DOHH2 (cell line): ENCODE measurements at regions not wholly inside any gene's neighbourhood (a gene's known extent, or its start where the extent isn't known, plus 50 kb on each side); places are given as distances from the start of the nearest gene placed in this dataset.

Experiments
- H3F3A ChIP-seq: fragments of 200-600 bp; sonication (generic), shearing (Covaris generic); 2 replicates; pipeline ENCODE4 v1.6.0; 2016; ENCODE audit warnings: antibody characterized with exemption, mild to moderate bottlenecking; ENCODE audit not compliant: control insufficient read depth, insufficient read depth
- H3K27ac ChIP-seq: fragments of 200-600 bp; sonication (generic); 2 replicates; pipeline ENCODE4 v1.5.1; 2014; ENCODE audit warnings: low read depth, mild to moderate bottlenecking, low read length, moderate library complexity
- H3K27me3 ChIP-seq: fragments of 200-600 bp; sonication (generic); 2 replicates; pipeline ENCODE4 v1.6.1; 2014; ENCODE audit warnings: mild to moderate bottlenecking, low read length, mixed read lengths; ENCODE audit not compliant: control insufficient read depth
- H3K36me3 ChIP-seq: fragments of 200-600 bp; sonication (generic); 2 replicates; pipeline ENCODE4 v1.6.1; 2014; ENCODE audit warnings: mild to moderate bottlenecking, low read length, moderate library complexity, mixed read lengths; ENCODE audit not compliant: control insufficient read depth
- H3K4me1 ChIP-seq: fragments of 200-600 bp; sonication (generic); 2 replicates; pipeline ENCODE4 v1.6.1; 2014; ENCODE audit warnings: mild to moderate bottlenecking, low read length, mixed read lengths; ENCODE audit not compliant: control insufficient read depth
- H3K4me2 ChIP-seq: fragments of 200-600 bp; sonication (generic); 2 replicates; pipeline ENCODE4 v1.6.0; 2014; ENCODE audit warnings: mild to moderate bottlenecking, low read length, moderate library complexity
- H3K4me3 ChIP-seq: fragments of 200-600 bp; sonication (generic); 2 replicates; pipeline ENCODE4 v1.5.1; 2014; ENCODE audit warnings: mild to moderate bottlenecking, low read length, mixed read lengths
- H3K79me2 ChIP-seq: fragments of 200-600 bp; sonication (generic); 2 replicates; pipeline ENCODE4 v1.6.1; 2014; ENCODE audit warnings: mild to moderate bottlenecking, low read length, mixed read lengths; ENCODE audit not compliant: control insufficient read depth
- H3K9me2 ChIP-seq: fragments of 200-600 bp; sonication (generic); replicated peaks from 2 replicates; pipeline ENCODE4 v1.6.1; 2014; ENCODE audit warnings: mild to moderate bottlenecking, low read length, mixed read lengths; ENCODE audit not compliant: control insufficient read depth
- H3K9me3 ChIP-seq: fragments of 200-600 bp; sonication (generic); 2 replicates; pipeline ENCODE4 v1.6.1; 2014; ENCODE audit warnings: antibody characterized with exemption, low read length, mixed read lengths; ENCODE audit not compliant: control insufficient read depth, insufficient read depth
- H4K20me1 ChIP-seq: fragments of 200-600 bp; sonication (generic); 2 replicates; pipeline ENCODE4 v1.6.0; 2014; ENCODE audit warnings: low read depth, mild to moderate bottlenecking, antibody characterized with exemption, low read length, moderate library complexity; ENCODE audit not compliant: control insufficient read depth, insufficient read depth
- CTCF ChIP-seq: fragments of 200-600 bp; sonication (generic); IDR thresholded peaks from one replicate; pipeline ENCODE4 v1.5.1; 2014; ENCODE audit warnings: antibody characterized with exemption, mild to moderate bottlenecking, low read depth, low read length; ENCODE audit not compliant: poor library complexity, severe bottlenecking
- EZH2phosphoT487 ChIP-seq: fragments of 200-600 bp; sonication (generic); IDR thresholded peaks from 2 replicates; pipeline ENCODE4 v1.6.1; 2017; ENCODE audit warnings: borderline replicate concordance, mild to moderate bottlenecking, antibody characterized with exemption, low read length, moderate library complexity, mixed read lengths

GRCh38 chr4:60313611-60314178 is 886.4 kb upstream of the ADGRL3 start:
- H3K9me3 ChIP-seq = no peaks in the 10 kb centered on the region
- no peaks in the 10 kb centered on the region for H3K9me2 ChIP-seq
- H3K79me2 ChIP-seq = no peaks in the 10 kb centered on the region
- H3K36me3 ChIP-seq = no peaks in the 10 kb centered on the region
- TF ChIP-seq CTCF = no peak
- no peak for TF ChIP-seq EZH2phosphoT487
- H3K27ac ChIP-seq = no peak overlapping the region
- no peaks in the 10 kb centered on the region for H3K27me3 ChIP-seq
- no peaks in the 10 kb centered on the region for H3K4me1 ChIP-seq
- no peaks in the 10 kb centered on the region for H3F3A ChIP-seq
- no peak overlapping the region for H3K4me3 ChIP-seq
- no peak overlapping the region for H3K4me2 ChIP-seq
- no peaks in the 10 kb centered on the region for H4K20me1 ChIP-seq

GRCh38 chr4:60314416-60314815 is 885.7 kb upstream of the ADGRL3 start:
- H3K4me1 ChIP-seq = no peaks in the 10 kb centered on the region
- no peaks in the 10 kb centered on the region for H3K27me3 ChIP-seq
- no peaks in the 10 kb centered on the region for H3F3A ChIP-seq
- H3K9me2 ChIP-seq = no peaks in the 10 kb centered on the region
- TF ChIP-seq CTCF (no peak), EZH2phosphoT487 (no peak)
- H3K4me2 ChIP-seq = no peak overlapping the region
- H3K36me3 ChIP-seq = no peaks in the 10 kb centered on the region
- H3K4me3 ChIP-seq = no peak overlapping the region
- H3K9me3 ChIP-seq = no peaks in the 10 kb centered on the region
- H3K79me2 ChIP-seq = no peaks in the 10 kb centered on the region
- no peaks in the 10 kb centered on the region for H4K20me1 ChIP-seq
- H3K27ac ChIP-seq = no peak overlapping the region

- Histone ChIP-seq H3K9me2 (no peaks in the 10 kb centered on the region), H3K27me3 (no peaks in the 10 kb centered on the region), H3K36me3 (no peaks in the 10 kb centered on the region), H3F3A (no peaks in the 10 kb centered on the region), H3K27ac (no peak overlapping the region), H3K9me3 (no peaks in the 10 kb centered on the region), H3K4me2 (no peak overlapping the region), H4K20me1 (no peaks in the 10 kb centered on the region), H3K79me2 (no peaks in the 10 kb centered on the region), H3K4me1 (no peaks in the 10 kb centered on the region), H3K4me3 (no peak overlapping the region)
- no peak for TF ChIP-seq EZH2phosphoT487
- TF ChIP-seq CTCF = no peak
Observed at GRCh38 chr4:60315586-60315985, 884.5 kb upstream of the ADGRL3 start.
